Heart left ventricle (tissue), 13 donors: ENCODE measurements at regions not wholly inside any gene's neighbourhood (a gene's known extent, or its start where the extent isn't known, plus 50 kb on each side); places are given as distances from the start of the nearest gene placed in this dataset.

ENCODE experiments used
- POLR2A ChIP-seq, 2 donors: fragments of 450-650 bp; IDR thresholded peaks; one replicate each; pipeline ENCODE4 v1.6.1; 2017; ENCODE audit warnings: antibody characterized with exemption in 2 of 2, mild to moderate bottlenecking in 2 of 2, moderate library complexity in 2 of 2
- TF ChIP-seq, protein P1 (sequence below), 12 donors: fragments of 200-600 bp; sonication (generic) in 4 of 12; IDR thresholded peaks; one replicate each; pipeline versions ENCODE4 v1.5.0 to v1.8.0; 2018 to 2022; ENCODE audit warnings: antibody characterized with exemption in 12 of 12, mild to moderate bottlenecking in 5 of 12
- donor health status: ischemic (EF 13 %, LVEDD 7.1; RV severe dilation, severe dysfunction).
- donor health status: DM: no; HTN: yes; CAD: no.
- donor health status: DM: no; HTN: no; CAD: no.
- donor health status: ischemic (EF 25% LVEDD 6.9; RV normal size, moderate dysfunction).
- donor health status: ischemic (EF 25% LVEDD 5.7; RV mildly dilated, moderate dysfunction).
- donor health status: ischemic (EF 35%, LVEDD 5.7; RV mildly dilated, moderate dysfunction).
- donor health status: nonischemic (EF 11% LVEDD 7.7; RV severe dilation, severe dysfunction).
- donor health status: DM: yes; HTN: yes; CAD: no.
- donor health status: PGD.
- donor health status: ischemic (EF 29% LVEDD 5.4; RV normal size, mild dysfunction).
- donor health status: nonischemic (EF 23%, LVEDD 6.1; RV moderate dilation, normal function).

DNA sequence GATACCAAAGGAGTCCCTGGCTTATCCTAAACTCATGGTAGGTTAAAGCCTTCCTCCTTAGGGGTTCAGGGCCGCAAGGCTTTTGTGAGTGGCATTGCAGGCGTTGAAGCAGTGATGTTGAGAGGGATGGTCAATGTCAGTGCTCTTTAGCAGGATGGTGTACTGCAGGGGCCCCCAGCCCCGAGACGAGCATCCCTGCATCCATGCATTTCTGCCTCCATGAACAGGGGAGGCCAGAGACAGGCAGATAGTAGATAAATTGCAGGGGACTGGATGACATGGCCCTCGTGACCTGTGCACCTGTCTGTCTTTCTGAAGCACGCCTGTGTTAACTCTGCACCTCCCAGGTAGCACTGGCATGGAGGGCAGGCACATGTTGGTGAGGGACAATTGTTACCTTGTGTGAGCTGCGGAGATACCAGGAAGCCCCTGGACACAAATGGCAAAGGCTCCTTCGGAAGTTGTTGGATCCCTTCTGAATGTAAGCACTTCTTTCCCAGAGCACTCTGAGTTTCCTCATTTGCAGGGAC, 133.5 kb downstream of the SNRPN start:
- TF ChIP-seq, protein P1, sequence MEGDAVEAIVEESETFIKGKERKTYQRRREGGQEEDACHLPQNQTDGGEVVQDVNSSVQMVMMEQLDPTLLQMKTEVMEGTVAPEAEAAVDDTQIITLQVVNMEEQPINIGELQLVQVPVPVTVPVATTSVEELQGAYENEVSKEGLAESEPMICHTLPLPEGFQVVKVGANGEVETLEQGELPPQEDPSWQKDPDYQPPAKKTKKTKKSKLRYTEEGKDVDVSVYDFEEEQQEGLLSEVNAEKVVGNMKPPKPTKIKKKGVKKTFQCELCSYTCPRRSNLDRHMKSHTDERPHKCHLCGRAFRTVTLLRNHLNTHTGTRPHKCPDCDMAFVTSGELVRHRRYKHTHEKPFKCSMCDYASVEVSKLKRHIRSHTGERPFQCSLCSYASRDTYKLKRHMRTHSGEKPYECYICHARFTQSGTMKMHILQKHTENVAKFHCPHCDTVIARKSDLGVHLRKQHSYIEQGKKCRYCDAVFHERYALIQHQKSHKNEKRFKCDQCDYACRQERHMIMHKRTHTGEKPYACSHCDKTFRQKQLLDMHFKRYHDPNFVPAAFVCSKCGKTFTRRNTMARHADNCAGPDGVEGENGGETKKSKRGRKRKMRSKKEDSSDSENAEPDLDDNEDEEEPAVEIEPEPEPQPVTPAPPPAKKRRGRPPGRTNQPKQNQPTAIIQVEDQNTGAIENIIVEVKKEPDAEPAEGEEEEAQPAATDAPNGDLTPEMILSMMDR (IDR thresholded peaks at IDR 0.05) = no peak
- TF ChIP-seq POLR2A (IDR thresholded peaks at IDR 0.05) = no peak
